A549 (cell line): ENCODE measurements at regions not wholly inside any gene's neighbourhood (a gene's known extent, or its start where the extent isn't known, plus 50 kb on each side); places are given as distances from the start of the nearest gene placed in this dataset.

ENCODE experiments used
- CTCF ChIP-seq: fragments of >200 bp; sonication (Bioruptor Twin); formaldehyde crosslinking; IDR thresholded peaks from 3 replicates; pipeline ENCODE4 v1.5.1; 2016
- PBX3 ChIP-seq: IDR thresholded peaks from 2 replicates; pipeline ENCODE4 v1.6.1; 2012

GRCh38 chr6:120348926-120349325 is 985.4 kb downstream of the TBC1D32 start:
- TF ChIP-seq CTCF (no peak), PBX3 (no peak)
